Vagina (tissue), 2 donors: ENCODE measurements at regions not wholly inside any gene's neighbourhood (a gene's known extent, or its start where the extent isn't known, plus 50 kb on each side); places are given as distances from the start of the nearest gene placed in this dataset.
A peak's percentile ranks its signal among the peaks of the same experiment; 100 is the strongest.
"Not testable (repeated sequence)": the region's sequence is repeated elsewhere in the genome, so short reads cannot be mapped to it uniquely, and the experiment has no call there.

ENCODE experiments used
- DNase-seq, 2 donors: peaks; one replicate each; pipeline ENCODE4 v3.0.0-alpha.2; 2017; ENCODE audit errors: extremely low spot score in 2 of 2
- H3K27ac ChIP-seq: fragments of 200-600 bp; sonication (generic); one replicate; pipeline ENCODE4 v1.5.1; 2019
- H3K27me3 ChIP-seq: fragments of 200-600 bp; sonication (generic); one replicate; pipeline ENCODE4 v1.5.1; 2019
- H3K36me3 ChIP-seq, 2 donors: fragments of 200-600 bp; sonication (generic); one replicate each; pipeline ENCODE4 v1.5.1; 2017 to 2019
- H3K4me1 ChIP-seq: fragments of 200-600 bp; sonication (generic); one replicate; pipeline ENCODE4 v1.5.1; 2019
- H3K4me3 ChIP-seq, 2 donors: fragments of 200-600 bp; sonication (generic); 1 replicate in 1 of 2; 2 replicates in 1 of 2; pipeline ENCODE4 v1.5.1; 2016 to 2019
- H3K9me3 ChIP-seq: fragments of 200-600 bp; sonication (generic); one replicate; pipeline ENCODE4 v1.5.1; 2019
- CTCF ChIP-seq, 3 experiments: fragments of 450-650 bp in 2 of 3; fragments of 200-600 bp in 1 of 3; sonication (generic) in 1 of 3; IDR thresholded peaks; one replicate each; pipeline ENCODE4 v1.5.1; 2017 to 2019; ENCODE audit warnings: antibody characterized with exemption in 3 of 3, mild to moderate bottlenecking in 2 of 3, moderate library complexity in 2 of 3
- intact Hi-C: fragments of 100-400 bp; cut with DNase I; formaldehyde crosslinking; loops from one replicate; pipeline ENCODE4 v1.15.1; 2023

GRCh38 chr13:52235900-52236595 is 76.7 kb upstream of the NEK3 start:
- H3K4me3 ChIP-seq, H3K27ac ChIP-seq, H3K36me3 ChIP-seq, intact Hi-C loops, H3K27me3 ChIP-seq, H3K9me3 ChIP-seq, H3K4me1 ChIP-seq, DNase-seq: not testable (repeated sequence)
- TF ChIP-seq CTCF (IDR thresholded peaks at IDR 0.05): peak in 2 of 3 experiments; percentile 22 to 50

GRCh38 chr13:52234928-52235327 is 75.5 kb upstream of the NEK3 start:
- intact Hi-C loops, H3K4me1 ChIP-seq, H3K27ac ChIP-seq: not testable (repeated sequence)

GRCh38 chr13:52223063-52223462 is 63.7 kb upstream of the NEK3 start:
- H3K27me3 ChIP-seq, H3K4me1 ChIP-seq, DNase-seq, H3K4me3 ChIP-seq, H3K9me3 ChIP-seq, H3K36me3 ChIP-seq, intact Hi-C loops, H3K27ac ChIP-seq: not testable (repeated sequence)

More at GRCh38 chr13:52234928-52235327, 75.5 kb upstream of the NEK3 start:
- DNase-seq, H3K27me3 ChIP-seq, H3K36me3 ChIP-seq, H3K9me3 ChIP-seq, H3K4me3 ChIP-seq: not testable (repeated sequence)

GRCh38 chr13:52213920-52214319 is 54.5 kb upstream of the NEK3 start:
- DNase-seq, H3K4me1 ChIP-seq, H3K27me3 ChIP-seq, H3K9me3 ChIP-seq, H3K36me3 ChIP-seq, intact Hi-C loops, H3K4me3 ChIP-seq, H3K27ac ChIP-seq: not testable (repeated sequence)

GRCh38 chr13:52212886-52213285 is 53.5 kb upstream of the NEK3 start:
- H3K27ac ChIP-seq, H3K9me3 ChIP-seq, H3K4me1 ChIP-seq, intact Hi-C loops, H3K36me3 ChIP-seq, H3K27me3 ChIP-seq, H3K4me3 ChIP-seq, DNase-seq: not testable (repeated sequence)

- H3K4me1 ChIP-seq, H3K9me3 ChIP-seq, DNase-seq, intact Hi-C loops, H3K27ac ChIP-seq, H3K4me3 ChIP-seq, H3K36me3 ChIP-seq, H3K27me3 ChIP-seq: not testable (repeated sequence)
Measured at GRCh38 chr13:52211416-52211776, 52.0 kb upstream of the NEK3 start.

GRCh38 chr13:52210564-52211415 is 51.4 kb upstream of the NEK3 start:
- H3K36me3 ChIP-seq, H3K4me3 ChIP-seq, intact Hi-C loops, H3K27ac ChIP-seq, H3K9me3 ChIP-seq, DNase-seq, H3K4me1 ChIP-seq, H3K27me3 ChIP-seq: not testable (repeated sequence)
